LNCaP clone FGC (cell line): ENCODE measurements at regions not wholly inside any gene's neighbourhood (a gene's known extent, or its start where the extent isn't known, plus 50 kb on each side); places are given as distances from the start of the nearest gene placed in this dataset.

ENCODE experiments used
- DNase-seq: peaks from one replicate; pipeline ENCODE4 v3.0.0-alpha.2; 2011; ENCODE audit warnings: low read depth
- H3K4me3 ChIP-seq: 2 replicates; pipeline ENCODE4 v1.5.1; 2011; ENCODE audit warnings: mild to moderate bottlenecking, low read depth, low read length, control low read depth
- CTCF ChIP-seq: IDR thresholded peaks from 2 replicates; pipeline ENCODE4 v1.5.1; 2012; ENCODE audit warnings: mild to moderate bottlenecking; ENCODE audit not compliant: control insufficient read depth, insufficient read depth; ENCODE audit errors: extremely low read depth

GRCh38 chr21:19731251-19731650 is 1267.0 kb upstream of the NCAM2 start:
- TF ChIP-seq CTCF = no peak
- no peak for DNase-seq
- H3K4me3 ChIP-seq = no peak overlapping the region

DNA sequence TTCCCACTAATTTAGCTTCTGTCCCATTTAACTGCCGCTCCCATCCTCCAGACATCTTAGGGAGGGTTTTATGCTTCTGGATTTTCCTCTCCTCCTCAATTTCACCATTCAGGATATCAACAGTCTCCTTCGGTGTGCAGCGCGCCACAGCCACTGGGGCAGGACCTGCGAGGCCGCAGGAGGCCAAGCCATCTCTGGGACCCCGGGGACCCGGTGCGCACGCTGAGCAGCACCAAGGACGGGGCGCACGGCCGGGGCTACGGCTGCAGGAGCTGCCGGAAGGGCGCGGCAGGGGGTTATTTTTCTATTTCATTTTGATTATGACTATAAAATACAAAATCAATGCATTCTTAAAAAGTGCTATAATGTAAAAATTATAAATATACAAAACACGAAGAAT is 1238.4 kb upstream of the NCAM2 start:
- no peak for TF ChIP-seq CTCF
- H3K4me3 ChIP-seq = no peak overlapping the region
- DNase-seq = no peak

DNA sequence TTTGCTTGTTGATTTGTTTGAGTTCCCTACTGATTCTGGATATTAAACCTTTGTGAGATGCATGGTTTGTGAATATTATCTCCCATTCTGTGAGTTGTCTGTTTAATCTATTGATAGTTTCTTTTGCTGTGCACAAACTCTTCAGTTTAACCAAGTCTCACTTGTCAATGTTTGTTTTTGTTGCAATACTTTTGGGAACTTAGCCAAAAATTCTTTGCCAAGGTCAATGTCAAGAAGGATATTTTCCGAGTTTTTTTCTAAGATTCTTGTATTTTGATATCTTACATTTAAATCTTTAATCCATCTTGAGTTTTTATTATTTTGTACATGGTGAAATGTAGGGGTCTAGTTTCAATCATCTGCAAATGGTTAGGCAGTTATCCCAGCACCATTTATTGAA is 1230.7 kb upstream of the NCAM2 start:
- no peak for DNase-seq
- no peak for TF ChIP-seq CTCF
- no peak overlapping the region for H3K4me3 ChIP-seq

DNA sequence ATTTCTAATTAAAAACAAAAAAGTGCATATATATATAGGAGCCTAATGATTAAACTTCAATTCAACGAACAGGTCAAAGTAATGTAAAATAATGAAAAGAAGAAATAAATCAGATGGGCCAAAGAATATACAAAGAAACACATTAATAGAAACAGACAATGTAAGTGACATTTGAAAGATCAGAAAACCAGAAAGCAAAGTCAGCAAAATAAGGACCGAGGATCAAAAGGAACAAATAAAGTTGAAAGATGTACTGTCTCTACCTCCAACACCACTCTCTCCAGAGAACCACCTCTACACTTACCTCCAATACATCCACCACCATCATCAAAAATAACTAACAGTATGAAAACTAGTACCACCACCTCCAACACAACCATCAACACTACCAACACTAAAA is 1226.3 kb upstream of the NCAM2 start:
- TF ChIP-seq CTCF = no peak
- no peak for DNase-seq
- no peak overlapping the region for H3K4me3 ChIP-seq

DNA sequence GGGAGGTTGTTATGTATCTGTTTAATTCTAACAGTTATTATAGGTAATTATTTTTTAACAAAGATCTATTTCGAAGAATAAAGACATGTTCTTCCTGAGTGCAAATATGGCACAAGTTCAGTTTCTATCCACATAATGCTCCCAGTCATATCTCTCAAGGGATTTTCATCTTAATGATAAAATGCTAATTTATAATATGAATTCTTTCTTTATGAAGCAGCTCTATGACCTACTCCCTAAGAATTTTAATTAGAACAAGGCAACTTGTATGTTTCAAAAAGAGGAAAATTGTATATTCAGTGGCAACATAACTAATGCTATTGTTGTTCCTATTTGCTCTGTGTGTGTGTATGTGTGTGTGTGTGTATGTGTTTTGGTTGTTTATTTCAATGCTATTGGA is 1222.1 kb upstream of the NCAM2 start:
- no peak for DNase-seq
- TF ChIP-seq CTCF = no peak
- no peak overlapping the region for H3K4me3 ChIP-seq

GRCh38 chr21:19781881-19782652 is 1216.1 kb upstream of the NCAM2 start:
- no peak for TF ChIP-seq CTCF
- no peak overlapping the region for H3K4me3 ChIP-seq
- no peak for DNase-seq

DNA sequence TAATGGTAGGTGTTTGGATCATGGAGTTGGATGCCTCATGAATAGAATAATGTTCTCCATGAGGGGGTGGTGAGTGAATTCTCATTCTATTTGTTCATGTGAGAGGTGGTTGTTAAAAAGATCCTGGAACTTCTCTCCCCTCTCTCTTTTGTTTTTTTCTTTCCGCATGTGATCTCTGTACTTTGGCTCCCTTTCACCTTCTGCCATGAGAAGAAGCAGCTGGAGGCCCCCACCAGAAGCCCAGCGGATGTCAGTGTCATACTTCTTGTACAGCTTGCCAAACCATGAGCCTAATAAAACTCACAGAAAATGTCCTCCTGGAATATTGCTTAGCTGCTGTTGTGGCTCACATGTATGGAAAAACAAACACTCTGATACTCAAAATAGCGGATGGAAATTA is 1212.3 kb upstream of the NCAM2 start:
- H3K4me3 ChIP-seq = no peak overlapping the region
- no peak for DNase-seq
- no peak for TF ChIP-seq CTCF
